BJ (cell line): ENCODE measurements at regions not wholly inside any gene's neighbourhood (a gene's known extent, or its start where the extent isn't known, plus 50 kb on each side); places are given as distances from the start of the nearest gene placed in this dataset.

Experiments
- CTCF ChIA-PET: fragments of 350-600 bp; formaldehyde crosslinking; extraction: SDS; loops from one replicate; lab custom pipeline; 2021; ENCODE audit warnings: antibody characterized with exemption, inconsistent platforms; lab: Yijun Ruan, JAX
- POLR2A ChIA-PET: fragments of 300-600 bp; sonication (Branson Sonifier 250); formaldehyde crosslinking; extraction: SDS; loops from one replicate; lab custom pipeline; 2021; ENCODE audit warnings: antibody characterized with exemption; lab: Charles Lee
- DNase-seq: peaks from one replicate; pipeline ENCODE4 v3.0.0-alpha.2; 2011; ENCODE audit warnings: low read depth
- H3K27me3 ChIP-seq: 2 replicates; pipeline ENCODE4 v1.6.0; 2011; ENCODE audit warnings: low read length; ENCODE audit not compliant: control insufficient read depth, insufficient read depth
- H3K36me3 ChIP-seq: 2 replicates; pipeline ENCODE4 v1.5.1; 2011; ENCODE audit warnings: low read length; ENCODE audit not compliant: control insufficient read depth, insufficient read depth
- H3K4me3 ChIP-seq: 2 replicates; pipeline ENCODE4 v1.5.1; 2011; ENCODE audit warnings: low read depth, mild to moderate bottlenecking, control low read depth, low read length
- TF ChIP-seq, protein P1 (sequence below): IDR thresholded peaks from 2 replicates; pipeline ENCODE4 v1.5.1; 2011; ENCODE audit warnings: low read depth, mild to moderate bottlenecking, control low read depth, inconsistent platforms, low read length, moderate library complexity; ENCODE audit not compliant: insufficient read depth

DNA sequence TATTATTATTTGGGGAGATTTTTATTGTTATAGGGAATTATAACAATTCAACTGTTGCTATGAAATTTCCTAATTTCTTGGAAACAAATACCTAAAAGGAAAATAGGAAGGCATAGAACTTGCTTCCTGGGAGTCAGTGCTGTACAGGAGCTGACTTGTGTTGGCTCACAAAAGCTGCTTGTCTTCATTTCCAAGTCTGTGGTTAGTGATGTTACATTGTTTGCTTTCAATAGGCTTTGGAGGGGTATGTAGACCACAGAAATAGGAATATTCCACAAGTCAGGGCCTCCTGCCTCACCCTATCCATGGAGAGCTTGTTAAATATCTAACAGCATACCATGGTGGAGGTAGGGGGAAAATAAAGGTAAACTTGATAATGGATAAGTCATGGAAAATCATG, 688.9 kb upstream of the FAM98A start:
- Histone ChIP-seq H3K36me3 (no peaks in the 10 kb centered on the region), H3K4me3 (no peak overlapping the region), H3K27me3 (no peaks in the 10 kb centered on the region)
- TF ChIP-seq, protein P1, sequence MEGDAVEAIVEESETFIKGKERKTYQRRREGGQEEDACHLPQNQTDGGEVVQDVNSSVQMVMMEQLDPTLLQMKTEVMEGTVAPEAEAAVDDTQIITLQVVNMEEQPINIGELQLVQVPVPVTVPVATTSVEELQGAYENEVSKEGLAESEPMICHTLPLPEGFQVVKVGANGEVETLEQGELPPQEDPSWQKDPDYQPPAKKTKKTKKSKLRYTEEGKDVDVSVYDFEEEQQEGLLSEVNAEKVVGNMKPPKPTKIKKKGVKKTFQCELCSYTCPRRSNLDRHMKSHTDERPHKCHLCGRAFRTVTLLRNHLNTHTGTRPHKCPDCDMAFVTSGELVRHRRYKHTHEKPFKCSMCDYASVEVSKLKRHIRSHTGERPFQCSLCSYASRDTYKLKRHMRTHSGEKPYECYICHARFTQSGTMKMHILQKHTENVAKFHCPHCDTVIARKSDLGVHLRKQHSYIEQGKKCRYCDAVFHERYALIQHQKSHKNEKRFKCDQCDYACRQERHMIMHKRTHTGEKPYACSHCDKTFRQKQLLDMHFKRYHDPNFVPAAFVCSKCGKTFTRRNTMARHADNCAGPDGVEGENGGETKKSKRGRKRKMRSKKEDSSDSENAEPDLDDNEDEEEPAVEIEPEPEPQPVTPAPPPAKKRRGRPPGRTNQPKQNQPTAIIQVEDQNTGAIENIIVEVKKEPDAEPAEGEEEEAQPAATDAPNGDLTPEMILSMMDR, result no peak
- ChIA-PET CTCF (no interaction called here), POLR2A (no interaction called here)
- DNase-seq, result no peak

DNA sequence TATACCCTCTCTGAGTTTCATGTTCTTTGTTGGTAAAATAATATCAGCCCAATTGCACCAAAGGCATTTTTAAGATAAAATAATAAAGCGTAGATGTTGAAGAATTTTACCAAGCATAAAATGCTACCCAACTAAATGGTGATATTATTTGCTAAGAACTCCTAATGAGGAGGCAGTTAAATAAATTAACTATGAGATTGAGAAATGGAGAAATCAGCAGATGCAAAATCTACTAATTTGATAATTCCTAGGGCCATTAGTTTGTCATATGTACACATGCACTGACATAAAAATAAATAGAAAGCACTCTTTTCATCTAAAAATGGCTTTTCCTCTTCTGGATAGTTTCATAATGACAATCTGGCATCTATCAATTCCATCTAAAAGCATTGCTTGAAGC, 681.5 kb upstream of the FAM98A start:
- no peak for DNase-seq
- TF ChIP-seq, protein P1, result no peak
- ChIA-PET POLR2A (no interaction called here), CTCF (no interaction called here)
- no peaks in the 10 kb centered on the region for H3K27me3 ChIP-seq
- H3K4me3 ChIP-seq, result no peak overlapping the region
- no peaks in the 10 kb centered on the region for H3K36me3 ChIP-seq

DNA sequence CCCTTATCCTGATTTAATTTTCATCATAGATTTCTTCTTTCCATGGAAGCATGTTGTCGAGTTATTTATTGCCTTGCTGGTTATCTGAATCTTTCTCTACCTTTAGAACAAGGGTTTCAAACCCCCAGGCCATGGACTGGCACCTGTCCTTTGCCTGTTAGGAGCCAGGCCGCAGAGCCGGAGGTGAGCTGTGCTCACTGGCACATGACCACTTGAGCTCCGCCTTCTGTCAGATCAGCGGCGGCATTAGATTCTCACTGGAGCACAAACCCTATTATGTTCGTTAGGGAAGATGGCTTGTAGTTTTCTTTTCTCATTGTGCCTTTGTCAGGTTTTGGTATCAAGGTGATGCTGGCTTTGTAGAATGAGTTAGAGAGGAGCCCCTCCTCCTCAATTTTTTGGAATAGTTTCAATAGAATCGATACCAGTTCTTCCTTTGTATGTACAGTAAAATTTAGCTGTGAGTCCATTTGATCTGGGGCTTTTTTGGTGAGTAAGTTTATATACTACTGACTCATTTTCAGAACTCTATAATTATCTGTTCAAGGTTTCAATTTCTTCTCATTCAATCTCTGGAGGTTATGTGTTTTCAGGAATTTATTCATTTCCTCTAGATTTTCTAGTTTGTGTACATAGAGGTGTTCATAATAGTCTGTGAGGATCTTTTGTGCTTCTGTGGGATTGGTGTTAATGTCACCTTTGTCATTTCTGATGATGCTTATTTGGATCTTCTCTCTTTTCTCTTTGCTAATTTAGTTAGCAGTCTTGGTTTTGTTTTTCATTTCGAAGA, 668.0 kb upstream of the FAM98A start:
- TF ChIP-seq, protein P1, result no peak
- ChIA-PET POLR2A (no interaction called here), CTCF (no interaction called here)
- no peak for DNase-seq
- Histone ChIP-seq H3K36me3 (no peaks in the 10 kb centered on the region), H3K27me3 (no peaks in the 10 kb centered on the region), H3K4me3 (no peak overlapping the region)

DNA sequence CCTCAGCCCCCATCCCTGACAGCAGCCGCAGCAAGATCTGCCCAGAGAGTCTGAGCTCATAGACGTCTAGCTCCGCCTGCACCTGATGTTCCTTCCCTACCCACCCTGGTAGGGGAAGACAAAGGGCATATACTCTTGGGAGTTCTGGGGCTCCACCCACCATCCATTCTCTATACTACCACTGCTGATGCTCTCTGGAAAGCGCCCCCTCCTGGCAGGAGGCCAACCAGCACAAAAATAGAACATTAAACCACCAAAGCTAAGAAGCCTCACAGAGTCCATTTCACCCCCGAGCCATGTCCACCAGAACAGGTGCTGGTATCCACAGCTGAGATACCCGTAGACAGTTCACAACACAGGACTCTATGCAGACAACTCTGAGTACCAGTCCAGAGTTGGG, 662.6 kb upstream of the FAM98A start:
- TF ChIP-seq, protein P1, result no peak

DNA sequence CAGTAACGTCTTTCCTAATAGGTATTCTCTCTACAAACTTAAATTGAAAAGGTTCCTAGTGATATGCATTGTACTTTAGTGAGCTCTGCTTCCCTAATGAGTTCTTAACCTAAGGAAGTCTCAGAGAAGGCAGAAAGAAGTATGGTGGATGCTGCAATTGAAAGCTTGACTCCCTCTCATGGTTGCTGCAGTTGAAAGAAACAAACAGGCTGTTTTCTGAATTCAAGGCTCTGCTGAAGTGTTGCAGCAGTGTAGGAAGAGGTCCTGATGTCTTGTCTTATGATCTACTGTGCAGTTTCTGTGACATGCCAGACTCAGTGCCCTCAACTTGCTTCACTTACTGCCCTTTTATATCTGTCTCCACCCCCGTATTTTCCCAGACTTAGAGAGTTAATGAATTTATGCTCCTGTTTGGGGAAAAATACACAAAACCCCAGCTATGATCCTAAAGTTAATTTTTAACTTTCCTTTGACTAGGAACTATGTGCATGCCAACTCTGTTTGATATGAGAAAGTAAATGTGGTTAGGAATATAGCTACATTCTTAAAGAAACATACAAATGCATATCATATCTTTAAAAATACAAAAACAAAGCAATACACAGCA, 655.3 kb upstream of the FAM98A start:
- Histone ChIP-seq H3K27me3 (no peaks in the 10 kb centered on the region), H3K36me3 (no peaks in the 10 kb centered on the region), H3K4me3 (no peak overlapping the region)
- ChIA-PET CTCF (no interaction called here), POLR2A (no interaction called here)
- TF ChIP-seq, protein P1, result no peak
- no peak for DNase-seq

More for the DNA sequence above, 662.6 kb upstream of the FAM98A start:
- DNase-seq, result no peak
- CTCF ChIA-PET, result no interaction called here
- no peaks in the 10 kb centered on the region for H3K36me3 ChIP-seq
- POLR2A ChIA-PET, result no interaction called here
- H3K4me3 ChIP-seq, result no peak overlapping the region
- no peaks in the 10 kb centered on the region for H3K27me3 ChIP-seq
